ENCODE measurements at regions not wholly inside any gene's neighbourhood (a gene's known extent, or its start where the extent isn't known, plus 50 kb on each side); places are given as distances from the start of the nearest gene placed in this dataset.

DNA sequence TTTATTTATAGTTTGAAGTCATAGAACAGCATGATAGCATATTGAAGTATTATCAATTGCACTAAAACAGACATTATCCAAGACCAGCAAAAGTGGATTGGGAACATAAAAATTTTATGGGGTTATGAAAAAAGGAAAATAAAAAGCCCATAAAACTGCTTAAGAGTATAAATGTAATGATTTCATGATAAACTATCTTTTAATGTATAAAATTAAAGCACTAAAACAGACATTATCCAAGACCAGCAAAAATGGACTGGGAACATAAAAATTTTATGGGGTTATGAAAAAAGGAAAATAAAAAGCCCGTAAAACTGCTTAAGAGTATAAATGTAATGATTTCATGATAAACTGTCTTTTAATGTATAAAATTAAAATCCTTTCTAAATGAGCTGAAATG is 119.0 kb upstream of the DAPK1 start:
- H3K4me3 ChIP-seq (replicated peaks; ENCODE audit: insufficient read depth, low read length): no peak overlapping the region
- TF ChIP-seq, protein P1, sequence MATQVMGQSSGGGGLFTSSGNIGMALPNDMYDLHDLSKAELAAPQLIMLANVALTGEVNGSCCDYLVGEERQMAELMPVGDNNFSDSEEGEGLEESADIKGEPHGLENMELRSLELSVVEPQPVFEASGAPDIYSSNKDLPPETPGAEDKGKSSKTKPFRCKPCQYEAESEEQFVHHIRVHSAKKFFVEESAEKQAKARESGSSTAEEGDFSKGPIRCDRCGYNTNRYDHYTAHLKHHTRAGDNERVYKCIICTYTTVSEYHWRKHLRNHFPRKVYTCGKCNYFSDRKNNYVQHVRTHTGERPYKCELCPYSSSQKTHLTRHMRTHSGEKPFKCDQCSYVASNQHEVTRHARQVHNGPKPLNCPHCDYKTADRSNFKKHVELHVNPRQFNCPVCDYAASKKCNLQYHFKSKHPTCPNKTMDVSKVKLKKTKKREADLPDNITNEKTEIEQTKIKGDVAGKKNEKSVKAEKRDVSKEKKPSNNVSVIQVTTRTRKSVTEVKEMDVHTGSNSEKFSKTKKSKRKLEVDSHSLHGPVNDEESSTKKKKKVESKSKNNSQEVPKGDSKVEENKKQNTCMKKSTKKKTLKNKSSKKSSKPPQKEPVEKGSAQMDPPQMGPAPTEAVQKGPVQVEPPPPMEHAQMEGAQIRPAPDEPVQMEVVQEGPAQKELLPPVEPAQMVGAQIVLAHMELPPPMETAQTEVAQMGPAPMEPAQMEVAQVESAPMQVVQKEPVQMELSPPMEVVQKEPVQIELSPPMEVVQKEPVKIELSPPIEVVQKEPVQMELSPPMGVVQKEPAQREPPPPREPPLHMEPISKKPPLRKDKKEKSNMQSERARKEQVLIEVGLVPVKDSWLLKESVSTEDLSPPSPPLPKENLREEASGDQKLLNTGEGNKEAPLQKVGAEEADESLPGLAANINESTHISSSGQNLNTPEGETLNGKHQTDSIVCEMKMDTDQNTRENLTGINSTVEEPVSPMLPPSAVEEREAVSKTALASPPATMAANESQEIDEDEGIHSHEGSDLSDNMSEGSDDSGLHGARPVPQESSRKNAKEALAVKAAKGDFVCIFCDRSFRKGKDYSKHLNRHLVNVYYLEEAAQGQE (IDR thresholded peaks at IDR 0.05; ENCODE audit: insufficient replicate concordance, low read depth): no peak

DNA sequence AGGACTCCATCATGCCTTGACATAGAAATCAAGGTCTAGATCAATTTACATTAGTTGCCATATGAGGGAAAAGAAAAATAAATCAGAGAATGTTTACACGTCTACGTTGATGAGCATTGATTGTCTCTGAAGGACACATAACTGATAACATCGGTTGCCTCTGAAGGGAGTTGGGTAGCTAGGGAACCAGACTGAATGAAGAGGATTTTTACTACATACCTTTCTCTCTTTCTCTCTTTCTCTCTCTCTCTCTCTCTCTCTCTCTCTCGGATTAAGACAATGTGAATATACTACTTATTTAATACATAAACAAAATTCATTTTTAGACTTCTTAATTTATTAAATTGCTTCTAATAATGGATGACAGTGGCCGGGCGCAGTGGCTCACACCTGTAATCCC is 118.4 kb upstream of the DAPK1 start:
- no peak for DNase-seq (ENCODE audit: low read depth in 1 of 2, low spot score in 1 of 2)
- Histone ChIP-seq H3K27ac (replicated peaks) (no peak overlapping the region), H3K27me3 (ENCODE audit: insufficient read depth, poor library complexity, severe bottlenecking) (peaks cover 3% of the 10 kb centered on the region), H3K4me3 (replicated peaks; ENCODE audit: insufficient read depth, low read length) (no peak overlapping the region)
- TF ChIP-seq POLR2AphosphoS5 (IDR thresholded peaks at IDR 0.05; ENCODE audit: low read depth) (no peak), SPI1 (IDR thresholded peaks at IDR 0.05; ENCODE audit: borderline replicate concordance, low read depth) (no peak), GABPA (IDR thresholded peaks at IDR 0.05; ENCODE audit: low read depth) (no peak)
- TF ChIP-seq, protein P1 (IDR thresholded peaks at IDR 0.05; ENCODE audit: insufficient replicate concordance, low read depth): no peak
- TF ChIP-seq, protein P2, sequence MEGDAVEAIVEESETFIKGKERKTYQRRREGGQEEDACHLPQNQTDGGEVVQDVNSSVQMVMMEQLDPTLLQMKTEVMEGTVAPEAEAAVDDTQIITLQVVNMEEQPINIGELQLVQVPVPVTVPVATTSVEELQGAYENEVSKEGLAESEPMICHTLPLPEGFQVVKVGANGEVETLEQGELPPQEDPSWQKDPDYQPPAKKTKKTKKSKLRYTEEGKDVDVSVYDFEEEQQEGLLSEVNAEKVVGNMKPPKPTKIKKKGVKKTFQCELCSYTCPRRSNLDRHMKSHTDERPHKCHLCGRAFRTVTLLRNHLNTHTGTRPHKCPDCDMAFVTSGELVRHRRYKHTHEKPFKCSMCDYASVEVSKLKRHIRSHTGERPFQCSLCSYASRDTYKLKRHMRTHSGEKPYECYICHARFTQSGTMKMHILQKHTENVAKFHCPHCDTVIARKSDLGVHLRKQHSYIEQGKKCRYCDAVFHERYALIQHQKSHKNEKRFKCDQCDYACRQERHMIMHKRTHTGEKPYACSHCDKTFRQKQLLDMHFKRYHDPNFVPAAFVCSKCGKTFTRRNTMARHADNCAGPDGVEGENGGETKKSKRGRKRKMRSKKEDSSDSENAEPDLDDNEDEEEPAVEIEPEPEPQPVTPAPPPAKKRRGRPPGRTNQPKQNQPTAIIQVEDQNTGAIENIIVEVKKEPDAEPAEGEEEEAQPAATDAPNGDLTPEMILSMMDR (IDR thresholded peaks at IDR 0.05; ENCODE audit: insufficient read depth, low read length): no peak

More for the DNA sequence above, 119.0 kb upstream of the DAPK1 start:
- Histone ChIP-seq H3K27ac (replicated peaks) (no peak overlapping the region), H3K27me3 (ENCODE audit: insufficient read depth, poor library complexity, severe bottlenecking) (peaks cover 3% of the 10 kb centered on the region)
- DNase-seq (ENCODE audit: low read depth in 1 of 2, low spot score in 1 of 2): no peak

DNA sequence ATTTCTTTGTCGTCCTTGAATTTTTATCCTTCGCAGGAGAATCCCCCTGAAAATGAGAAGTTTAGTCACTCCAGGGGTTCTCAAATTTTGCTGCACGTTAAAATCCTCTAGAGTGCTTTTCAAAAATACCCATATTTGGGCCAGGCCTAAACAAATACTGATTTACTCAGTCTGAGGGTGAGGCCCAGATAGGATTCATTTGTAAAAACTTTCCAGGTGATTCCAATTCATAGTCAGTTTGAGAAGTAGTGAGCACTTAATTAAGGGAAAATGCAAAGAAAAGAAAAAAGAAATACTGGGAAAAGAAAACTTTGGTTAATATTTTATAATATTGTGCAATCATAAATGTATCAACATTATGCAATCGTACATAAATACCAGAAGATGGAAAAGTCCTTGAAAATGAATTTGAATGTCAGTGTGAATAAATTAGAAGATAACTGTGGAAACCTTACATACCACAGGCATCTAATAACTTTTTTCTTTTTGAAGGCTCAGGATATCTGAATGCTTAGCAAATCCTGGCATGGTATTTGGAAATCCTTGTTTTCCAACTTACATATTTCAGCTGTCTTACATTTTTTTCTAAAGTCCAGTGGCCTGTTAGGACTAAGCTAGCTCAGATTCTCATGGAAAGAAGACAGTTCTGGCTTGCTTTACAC is 116.5 kb upstream of the DAPK1 start:
- TF ChIP-seq, protein P1 (IDR thresholded peaks at IDR 0.05; ENCODE audit: insufficient replicate concordance, low read depth): no peak
- TF ChIP-seq POLR2AphosphoS5 (IDR thresholded peaks at IDR 0.05; ENCODE audit: low read depth): no peak
- TF ChIP-seq, protein P2 (IDR thresholded peaks at IDR 0.05; ENCODE audit: insufficient read depth, low read length): no peak
- no peak for TF ChIP-seq SPI1 (IDR thresholded peaks at IDR 0.05; ENCODE audit: borderline replicate concordance, low read depth)
- no peak for TF ChIP-seq GABPA (IDR thresholded peaks at IDR 0.05; ENCODE audit: low read depth)
- Histone ChIP-seq H3K4me3 (replicated peaks; ENCODE audit: insufficient read depth, low read length) (no peak overlapping the region), H3K27me3 (ENCODE audit: insufficient read depth, poor library complexity, severe bottlenecking) (peaks cover 3% of the 10 kb centered on the region), H3K27ac (replicated peaks) (no peak overlapping the region)
- DNase-seq (ENCODE audit: low read depth in 1 of 2, low spot score in 1 of 2): no peak
